ENCODE measurements at regions not wholly inside any gene's neighbourhood (a gene's known extent, or its start where the extent isn't known, plus 50 kb on each side); places are given as distances from the start of the nearest gene placed in this dataset.

DNA sequence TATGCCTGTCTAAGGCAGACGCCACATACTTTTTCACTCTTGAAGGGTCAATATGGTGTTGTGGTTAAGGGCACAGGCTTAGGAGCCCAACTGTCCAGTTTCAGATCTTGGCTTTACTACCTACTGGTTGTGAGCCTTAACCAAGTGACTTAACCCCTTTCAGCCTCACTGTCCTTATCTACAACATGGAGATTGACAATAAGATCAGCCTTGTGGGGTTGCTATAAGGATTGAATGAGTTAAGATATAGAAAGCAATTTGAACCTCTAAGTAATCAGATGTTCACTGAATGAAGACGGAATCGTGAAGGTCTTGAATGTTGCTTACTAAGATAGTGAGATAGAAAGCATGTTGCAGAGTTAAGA lies 121.3 kb upstream of the JUN start:
- TF ChIP-seq POLR2AphosphoS5 (IDR thresholded peaks at IDR 0.05) (no peak), POLR2A (IDR thresholded peaks at IDR 0.05) (no peak), EP300 (IDR thresholded peaks at IDR 0.05) (no peak)
- TF ChIP-seq, protein P1, sequence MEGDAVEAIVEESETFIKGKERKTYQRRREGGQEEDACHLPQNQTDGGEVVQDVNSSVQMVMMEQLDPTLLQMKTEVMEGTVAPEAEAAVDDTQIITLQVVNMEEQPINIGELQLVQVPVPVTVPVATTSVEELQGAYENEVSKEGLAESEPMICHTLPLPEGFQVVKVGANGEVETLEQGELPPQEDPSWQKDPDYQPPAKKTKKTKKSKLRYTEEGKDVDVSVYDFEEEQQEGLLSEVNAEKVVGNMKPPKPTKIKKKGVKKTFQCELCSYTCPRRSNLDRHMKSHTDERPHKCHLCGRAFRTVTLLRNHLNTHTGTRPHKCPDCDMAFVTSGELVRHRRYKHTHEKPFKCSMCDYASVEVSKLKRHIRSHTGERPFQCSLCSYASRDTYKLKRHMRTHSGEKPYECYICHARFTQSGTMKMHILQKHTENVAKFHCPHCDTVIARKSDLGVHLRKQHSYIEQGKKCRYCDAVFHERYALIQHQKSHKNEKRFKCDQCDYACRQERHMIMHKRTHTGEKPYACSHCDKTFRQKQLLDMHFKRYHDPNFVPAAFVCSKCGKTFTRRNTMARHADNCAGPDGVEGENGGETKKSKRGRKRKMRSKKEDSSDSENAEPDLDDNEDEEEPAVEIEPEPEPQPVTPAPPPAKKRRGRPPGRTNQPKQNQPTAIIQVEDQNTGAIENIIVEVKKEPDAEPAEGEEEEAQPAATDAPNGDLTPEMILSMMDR (IDR thresholded peaks at IDR 0.05) = no peak

Measured in sigmoid colon (tissue), 4 donors.